ENCODE measurements at regions not wholly inside any gene's neighbourhood (a gene's known extent, or its start where the extent isn't known, plus 50 kb on each side); places are given as distances from the start of the nearest gene placed in this dataset.

GRCh38 chr13:19062801-19063200, 118.8 kb downstream of the TUBA3C start:
- no peak overlapping the region for H3K4me3 ChIP-seq (ENCODE audit: low read depth, low read length)
- DNase-seq (ENCODE audit: low read depth): no peak
- no peak for TF ChIP-seq CTCF (IDR thresholded peaks at IDR 0.05; ENCODE audit: insufficient read depth, low read depth, low read length)

- H3K4me3 ChIP-seq (ENCODE audit: low read depth, low read length): no peak overlapping the region
- no peak for TF ChIP-seq CTCF (IDR thresholded peaks at IDR 0.05; ENCODE audit: insufficient read depth, low read depth, low read length)
- DNase-seq (ENCODE audit: low read depth): no peak
Measured at GRCh38 chr13:19062019-19062646, 119.5 kb downstream of the TUBA3C start.

GRCh38 chr13:19061278-19061677, 120.3 kb downstream of the TUBA3C start:
- no peak for DNase-seq (ENCODE audit: low read depth)
- no peak for TF ChIP-seq CTCF (IDR thresholded peaks at IDR 0.05; ENCODE audit: insufficient read depth, low read depth, low read length)
- no peak overlapping the region for H3K4me3 ChIP-seq (ENCODE audit: low read depth, low read length)

- no peak for TF ChIP-seq CTCF (IDR thresholded peaks at IDR 0.05; ENCODE audit: insufficient read depth, low read depth, low read length)
- no peak overlapping the region for H3K4me3 ChIP-seq (ENCODE audit: low read depth, low read length)
- no peak for DNase-seq (ENCODE audit: low read depth)
Measured at GRCh38 chr13:19060311-19061002, 121.2 kb downstream of the TUBA3C start.

GRCh38 chr13:19059016-19059780, 122.4 kb downstream of the TUBA3C start:
- H3K4me3 ChIP-seq (ENCODE audit: low read depth, low read length): no peak overlapping the region
- DNase-seq (ENCODE audit: low read depth): no peak
- no peak for TF ChIP-seq CTCF (IDR thresholded peaks at IDR 0.05; ENCODE audit: insufficient read depth, low read depth, low read length)

- no peak overlapping the region for H3K4me3 ChIP-seq (ENCODE audit: low read depth, low read length)
- no peak for TF ChIP-seq CTCF (IDR thresholded peaks at IDR 0.05; ENCODE audit: insufficient read depth, low read depth, low read length)
- no peak for DNase-seq (ENCODE audit: low read depth)
Measured at GRCh38 chr13:19058566-19058965, 123.1 kb downstream of the TUBA3C start.

Measured in fibroblast of villous mesenchyme (primary cell).